ENCODE measurements at regions not wholly inside any gene's neighbourhood (a gene's known extent, or its start where the extent isn't known, plus 50 kb on each side); places are given as distances from the start of the nearest gene placed in this dataset.

DNA sequence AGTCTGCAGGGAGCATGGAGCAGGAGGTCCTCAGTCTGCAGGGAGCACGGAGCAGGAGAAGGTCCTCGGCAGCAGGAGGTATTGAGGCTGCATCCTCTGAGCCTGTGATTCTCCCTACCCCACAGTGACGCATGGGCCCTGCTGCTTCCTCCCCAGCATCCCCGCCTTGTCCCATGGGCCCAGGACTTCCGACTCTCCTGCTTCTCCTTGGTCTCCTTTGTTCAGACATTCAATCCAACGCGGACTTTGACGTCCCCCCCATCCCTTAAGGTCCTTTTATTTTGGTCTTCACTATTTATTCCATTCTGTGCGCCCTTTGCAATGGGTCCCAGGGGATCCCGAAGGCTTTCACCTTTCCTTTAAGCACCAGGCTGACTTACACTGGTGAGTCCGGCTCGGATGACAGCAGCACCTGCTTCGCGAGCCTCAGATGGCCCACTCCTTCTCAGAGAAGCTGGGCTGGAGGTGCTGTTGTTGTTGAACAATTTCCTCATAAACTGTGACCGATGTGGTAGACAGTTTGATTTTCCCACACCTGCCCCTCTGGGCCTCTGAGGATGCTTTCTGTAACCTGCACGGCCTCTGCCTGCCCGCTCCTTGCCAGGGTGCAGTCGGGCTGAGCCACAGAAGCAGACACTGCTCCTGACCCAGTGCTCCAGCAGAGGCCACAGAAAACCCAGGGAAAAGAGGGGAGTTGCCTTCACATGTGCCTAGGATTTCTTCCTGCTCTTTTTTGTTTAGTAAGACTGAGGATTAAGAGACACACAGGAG lies 407.2 kb upstream of the SHH start:
- Histone ChIP-seq H3K9me3 (ENCODE audit: low read depth, low read length) (no peaks in the 10 kb centered on the region), H3K79me2 (ENCODE audit: insufficient read depth, low read length) (no peaks in the 10 kb centered on the region), H4K20me1 (ENCODE audit: insufficient read depth, low read length) (no peaks in the 10 kb centered on the region), H3K27ac (ENCODE audit: low read depth, low read length) (no peak overlapping the region), H3K4me2 (ENCODE audit: insufficient read depth, low read length) (no peak overlapping the region), H3K36me3 (ENCODE audit: insufficient read depth, low read length) (no peaks in the 10 kb centered on the region), H3K27me3 (ENCODE audit: insufficient read depth, low read length) (no peaks in the 10 kb centered on the region), H3K4me1 (ENCODE audit: insufficient read depth, low read length) (no peaks in the 10 kb centered on the region), H3K4me3 (ENCODE audit: insufficient read depth, low read length) (no peak overlapping the region), H2AFZ (ENCODE audit: low read length) (no peak overlapping the region)
- TF ChIP-seq, protein P1, sequence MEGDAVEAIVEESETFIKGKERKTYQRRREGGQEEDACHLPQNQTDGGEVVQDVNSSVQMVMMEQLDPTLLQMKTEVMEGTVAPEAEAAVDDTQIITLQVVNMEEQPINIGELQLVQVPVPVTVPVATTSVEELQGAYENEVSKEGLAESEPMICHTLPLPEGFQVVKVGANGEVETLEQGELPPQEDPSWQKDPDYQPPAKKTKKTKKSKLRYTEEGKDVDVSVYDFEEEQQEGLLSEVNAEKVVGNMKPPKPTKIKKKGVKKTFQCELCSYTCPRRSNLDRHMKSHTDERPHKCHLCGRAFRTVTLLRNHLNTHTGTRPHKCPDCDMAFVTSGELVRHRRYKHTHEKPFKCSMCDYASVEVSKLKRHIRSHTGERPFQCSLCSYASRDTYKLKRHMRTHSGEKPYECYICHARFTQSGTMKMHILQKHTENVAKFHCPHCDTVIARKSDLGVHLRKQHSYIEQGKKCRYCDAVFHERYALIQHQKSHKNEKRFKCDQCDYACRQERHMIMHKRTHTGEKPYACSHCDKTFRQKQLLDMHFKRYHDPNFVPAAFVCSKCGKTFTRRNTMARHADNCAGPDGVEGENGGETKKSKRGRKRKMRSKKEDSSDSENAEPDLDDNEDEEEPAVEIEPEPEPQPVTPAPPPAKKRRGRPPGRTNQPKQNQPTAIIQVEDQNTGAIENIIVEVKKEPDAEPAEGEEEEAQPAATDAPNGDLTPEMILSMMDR (IDR thresholded peaks at IDR 0.05; ENCODE audit: extremely low read depth, low read depth, low read length): no peak
- DNase-seq (ENCODE audit: insufficient read length, low spot score, missing footprints): no peak

DNA sequence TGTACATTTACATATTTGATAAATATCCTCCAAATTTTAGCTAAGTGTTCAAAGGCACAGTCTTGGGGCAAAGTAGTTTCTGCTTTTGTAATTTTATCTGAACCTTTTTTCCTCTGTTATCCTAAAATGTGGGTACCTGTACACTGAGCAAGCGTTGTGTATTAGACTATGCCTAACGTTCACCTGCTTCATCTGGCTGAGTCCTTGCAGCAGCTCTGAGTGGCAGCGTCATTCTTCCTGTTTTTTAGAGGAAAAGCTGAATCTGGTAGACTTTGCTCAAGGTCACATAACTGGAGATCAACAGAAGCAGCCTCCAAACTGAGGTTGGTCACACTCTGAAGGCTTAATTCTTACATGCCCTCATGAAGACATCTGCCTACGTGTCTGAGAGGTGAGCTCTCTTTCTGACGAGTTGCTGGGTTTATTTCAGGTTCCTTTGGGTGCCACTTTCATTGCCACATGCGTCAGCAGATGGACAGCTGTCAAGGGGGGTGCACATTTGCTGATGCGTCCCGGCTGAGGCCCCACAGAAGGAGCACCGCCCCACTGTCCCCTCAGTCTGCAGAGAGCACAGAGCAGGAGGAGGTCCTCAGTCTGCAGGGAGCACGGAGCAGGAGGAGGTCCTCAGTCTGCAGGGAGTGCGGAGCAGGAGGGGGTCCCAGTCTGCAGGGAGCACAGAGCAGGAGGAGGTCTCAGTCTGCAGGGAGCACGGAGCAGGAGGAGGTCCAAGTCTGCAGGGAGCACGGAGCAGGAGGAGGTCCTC lies 406.5 kb upstream of the SHH start:
- Histone ChIP-seq H4K20me1 (ENCODE audit: insufficient read depth, low read length) (no peaks in the 10 kb centered on the region), H3K4me2 (ENCODE audit: insufficient read depth, low read length) (no peak overlapping the region), H3K4me1 (ENCODE audit: insufficient read depth, low read length) (no peaks in the 10 kb centered on the region), H3K27me3 (ENCODE audit: insufficient read depth, low read length) (no peaks in the 10 kb centered on the region), H3K4me3 (ENCODE audit: insufficient read depth, low read length) (no peak overlapping the region), H3K36me3 (ENCODE audit: insufficient read depth, low read length) (no peaks in the 10 kb centered on the region), H3K27ac (ENCODE audit: low read depth, low read length) (no peak overlapping the region), H3K79me2 (ENCODE audit: insufficient read depth, low read length) (no peaks in the 10 kb centered on the region), H3K9me3 (ENCODE audit: low read depth, low read length) (no peaks in the 10 kb centered on the region), H2AFZ (ENCODE audit: low read length) (no peak overlapping the region)
- no peak for DNase-seq (ENCODE audit: insufficient read length, low spot score, missing footprints)
- TF ChIP-seq, protein P1 (IDR thresholded peaks at IDR 0.05; ENCODE audit: extremely low read depth, low read depth, low read length): no peak

DNA sequence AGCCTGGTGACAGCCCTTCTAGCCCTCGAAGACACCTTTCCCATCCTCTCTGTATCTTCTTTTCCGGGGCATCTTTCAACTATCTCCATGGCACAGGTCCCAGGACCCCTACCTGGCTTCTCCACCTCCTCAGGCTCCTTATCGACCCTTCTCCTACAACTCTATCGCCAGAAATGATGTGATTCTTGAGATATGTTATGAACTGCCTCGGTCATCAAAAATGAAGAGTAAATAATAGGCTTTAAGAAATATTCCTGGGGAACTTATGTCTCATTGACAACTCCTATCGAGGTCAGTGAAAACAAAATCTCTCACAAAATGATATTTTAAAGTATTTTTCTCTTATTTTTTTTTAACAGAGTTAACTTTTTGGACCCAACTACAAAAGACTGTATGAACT lies 405.5 kb upstream of the SHH start:
- Histone ChIP-seq H3K4me2 (ENCODE audit: insufficient read depth, low read length) (no peak overlapping the region), H3K9me3 (ENCODE audit: low read depth, low read length) (no peaks in the 10 kb centered on the region), H4K20me1 (ENCODE audit: insufficient read depth, low read length) (no peaks in the 10 kb centered on the region), H3K79me2 (ENCODE audit: insufficient read depth, low read length) (no peaks in the 10 kb centered on the region), H3K4me1 (ENCODE audit: insufficient read depth, low read length) (no peaks in the 10 kb centered on the region), H3K4me3 (ENCODE audit: insufficient read depth, low read length) (no peak overlapping the region), H3K27ac (ENCODE audit: low read depth, low read length) (no peak overlapping the region), H3K36me3 (ENCODE audit: insufficient read depth, low read length) (no peaks in the 10 kb centered on the region), H2AFZ (ENCODE audit: low read length) (no peak overlapping the region), H3K27me3 (ENCODE audit: insufficient read depth, low read length) (no peaks in the 10 kb centered on the region)
- no peak for DNase-seq (ENCODE audit: insufficient read length, low spot score, missing footprints)
- TF ChIP-seq, protein P1 (IDR thresholded peaks at IDR 0.05; ENCODE audit: extremely low read depth, low read depth, low read length): no peak

DNA sequence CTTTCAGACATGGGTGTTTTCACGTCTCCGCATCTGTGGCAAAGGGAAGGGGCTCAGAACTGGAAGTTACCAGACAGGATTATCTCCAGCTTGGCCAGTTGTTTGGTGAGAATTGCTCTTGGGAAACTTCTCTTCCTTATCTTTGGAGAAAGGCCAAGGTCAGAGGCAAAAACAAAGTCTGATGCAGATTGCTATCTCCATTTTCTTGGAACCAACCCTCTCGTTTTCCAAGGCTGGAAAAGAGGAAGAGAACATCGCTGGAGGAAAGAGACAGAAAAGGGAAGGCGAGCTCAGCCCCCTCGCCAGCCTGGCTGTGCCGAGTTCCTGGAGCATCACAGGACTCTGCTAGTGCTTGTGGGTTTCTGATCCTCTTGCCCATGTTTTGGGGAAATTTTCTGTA lies 396.8 kb upstream of the SHH start:
- H4K20me1 ChIP-seq (ENCODE audit: insufficient read depth, low read length): no peaks in the 10 kb centered on the region
- no peaks in the 10 kb centered on the region for H3K79me2 ChIP-seq (ENCODE audit: insufficient read depth, low read length)
- DNase-seq (ENCODE audit: insufficient read length, low spot score, missing footprints): no peak
- no peaks in the 10 kb centered on the region for H3K36me3 ChIP-seq (ENCODE audit: insufficient read depth, low read length)
- H3K4me1 ChIP-seq (ENCODE audit: insufficient read depth, low read length): no peaks in the 10 kb centered on the region
- H3K4me3 ChIP-seq (ENCODE audit: insufficient read depth, low read length): no peak overlapping the region
- TF ChIP-seq, protein P1 (IDR thresholded peaks at IDR 0.05; ENCODE audit: extremely low read depth, low read depth, low read length): no peak
- H3K27me3 ChIP-seq (ENCODE audit: insufficient read depth, low read length): no peaks in the 10 kb centered on the region
- H2AFZ ChIP-seq (ENCODE audit: low read length): no peak overlapping the region
- no peaks in the 10 kb centered on the region for H3K9me3 ChIP-seq (ENCODE audit: low read depth, low read length)
- no peak overlapping the region for H3K27ac ChIP-seq (ENCODE audit: low read depth, low read length)
- H3K4me2 ChIP-seq (ENCODE audit: insufficient read depth, low read length): no peak overlapping the region

All from osteoblast (primary cell).